ENCODE measurements at regions not wholly inside any gene's neighbourhood (a gene's known extent, or its start where the extent isn't known, plus 50 kb on each side); places are given as distances from the start of the nearest gene placed in this dataset.

DNA sequence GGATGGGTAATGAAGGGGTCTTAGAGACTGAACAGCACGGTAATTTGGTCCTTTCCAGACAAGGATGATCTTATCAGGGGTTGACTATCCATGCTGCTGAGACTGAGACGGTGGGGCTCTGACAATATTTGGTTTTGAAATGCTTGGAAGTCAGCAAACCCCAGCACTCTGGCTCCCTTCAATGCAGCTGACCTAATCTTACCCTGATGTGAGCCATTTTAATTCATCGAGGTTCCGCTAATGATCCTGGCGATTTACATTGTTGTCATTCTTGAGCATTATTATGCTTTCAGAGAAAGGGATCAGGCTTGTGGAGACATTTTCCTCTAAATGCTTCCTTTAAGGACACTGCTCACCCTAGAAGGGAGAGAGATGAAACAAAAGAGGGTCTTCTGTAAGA, 114.6 kb upstream of the BMPER start:
- TF ChIP-seq, protein P1, sequence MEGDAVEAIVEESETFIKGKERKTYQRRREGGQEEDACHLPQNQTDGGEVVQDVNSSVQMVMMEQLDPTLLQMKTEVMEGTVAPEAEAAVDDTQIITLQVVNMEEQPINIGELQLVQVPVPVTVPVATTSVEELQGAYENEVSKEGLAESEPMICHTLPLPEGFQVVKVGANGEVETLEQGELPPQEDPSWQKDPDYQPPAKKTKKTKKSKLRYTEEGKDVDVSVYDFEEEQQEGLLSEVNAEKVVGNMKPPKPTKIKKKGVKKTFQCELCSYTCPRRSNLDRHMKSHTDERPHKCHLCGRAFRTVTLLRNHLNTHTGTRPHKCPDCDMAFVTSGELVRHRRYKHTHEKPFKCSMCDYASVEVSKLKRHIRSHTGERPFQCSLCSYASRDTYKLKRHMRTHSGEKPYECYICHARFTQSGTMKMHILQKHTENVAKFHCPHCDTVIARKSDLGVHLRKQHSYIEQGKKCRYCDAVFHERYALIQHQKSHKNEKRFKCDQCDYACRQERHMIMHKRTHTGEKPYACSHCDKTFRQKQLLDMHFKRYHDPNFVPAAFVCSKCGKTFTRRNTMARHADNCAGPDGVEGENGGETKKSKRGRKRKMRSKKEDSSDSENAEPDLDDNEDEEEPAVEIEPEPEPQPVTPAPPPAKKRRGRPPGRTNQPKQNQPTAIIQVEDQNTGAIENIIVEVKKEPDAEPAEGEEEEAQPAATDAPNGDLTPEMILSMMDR (IDR thresholded peaks at IDR 0.05; ENCODE audit: low read length) = no peak
- TF ChIP-seq EZH2 (optimal IDR thresholded peaks at IDR 0.05; ENCODE audit: low read depth, low read length) = no peak

Measured in MM.1S (cell line).